ENCODE measurements at regions not wholly inside any gene's neighbourhood (a gene's known extent, or its start where the extent isn't known, plus 50 kb on each side); places are given as distances from the start of the nearest gene placed in this dataset.
"Not testable (repeated sequence)": the region's sequence is repeated elsewhere in the genome, so short reads cannot be mapped to it uniquely, and the experiment has no call there.

GRCh38 chrX:26914232-26914631 is 548.9 kb downstream of the PPP4R3C start:
- intact Hi-C loops (cut with micrococcal nuclease): no loop called here
- H3K4me2 ChIP-seq (replicated peaks; ENCODE audit: extremely low read depth, low read length, poor library complexity, severe bottlenecking): no peak overlapping the region

GRCh38 chrX:26911785-26912184 is 551.4 kb downstream of the PPP4R3C start:
- H3K4me3 Mint-ChIP-seq; DNase-seq; H3K9ac ChIP-seq (ENCODE audit: insufficient read depth, low read length, poor library complexity, severe bottlenecking); H3K27me3 Mint-ChIP-seq (ENCODE audit: low read depth in 3 of 3); H3K4me1 Mint-ChIP-seq; H3K36me3 Mint-ChIP-seq; H3K27me3 ChIP-seq (ENCODE audit: control insufficient read depth in 2 of 2, insufficient read depth in 2 of 2, low read length in 2 of 2); intact Hi-C loops (cut with micrococcal nuclease); H3K79me2 ChIP-seq (ENCODE audit: insufficient read depth, low read length); H3K4me3 ChIP-seq (replicated peaks in 1 of 3; ENCODE audit: low read depth in 2 of 3, low read length in 3 of 3); H3K9me3 Mint-ChIP-seq; H4K20me1 ChIP-seq (ENCODE audit: insufficient read depth, low read length); H3K36me3 ChIP-seq (replicated peaks in 1 of 2; ENCODE audit: control insufficient read depth in 1 of 2, insufficient read depth in 2 of 2, low read length in 2 of 2); H2AFZ ChIP-seq (ENCODE audit: insufficient read depth, low read depth, low read length, poor library complexity, severe bottlenecking); H3K4me2 ChIP-seq (replicated peaks; ENCODE audit: extremely low read depth, low read length, poor library complexity, severe bottlenecking); H3K9me3 ChIP-seq (replicated peaks in 1 of 2; ENCODE audit: control insufficient read depth in 1 of 2, insufficient read depth in 1 of 2, low read length in 2 of 2); H3K27ac Mint-ChIP-seq; H3K4me1 ChIP-seq (ENCODE audit: control insufficient read depth in 1 of 2, insufficient read depth in 2 of 2, low read length in 2 of 2); H3K27ac ChIP-seq (ENCODE audit: low read depth in 1 of 2, low read length in 2 of 2): not testable (repeated sequence)
- WGBS (ENCODE audit: insufficient coverage): no CpG with 5 or more reads among the region's 3 CpGs

More at GRCh38 chrX:26914232-26914631, 548.9 kb downstream of the PPP4R3C start:
- Histone ChIP-seq H3K9ac (ENCODE audit: insufficient read depth, low read length, poor library complexity, severe bottlenecking) (no peak overlapping the region), H3K4me1 (ENCODE audit: control insufficient read depth in 1 of 2, insufficient read depth in 2 of 2, low read length in 2 of 2) (no peaks in the 10 kb centered on the region), H3K4me3 (replicated peaks in 1 of 3; ENCODE audit: low read depth in 2 of 3, low read length in 3 of 3) (no peak overlapping the region), H2AFZ (ENCODE audit: insufficient read depth, low read depth, low read length, poor library complexity, severe bottlenecking) (no peak overlapping the region), H4K20me1 (ENCODE audit: insufficient read depth, low read length) (no peaks in the 10 kb centered on the region), H3K36me3 (replicated peaks in 1 of 2; ENCODE audit: control insufficient read depth in 1 of 2, insufficient read depth in 2 of 2, low read length in 2 of 2) (no peaks in the 10 kb centered on the region), H3K79me2 (ENCODE audit: insufficient read depth, low read length) (no peaks in the 10 kb centered on the region), H3K27ac (ENCODE audit: low read depth in 1 of 2, low read length in 2 of 2) (no peak overlapping the region), H3K9me3 (replicated peaks in 1 of 2; ENCODE audit: control insufficient read depth in 1 of 2, insufficient read depth in 1 of 2, low read length in 2 of 2) (no peaks in the 10 kb centered on the region), H3K27me3 (ENCODE audit: control insufficient read depth in 2 of 2, insufficient read depth in 2 of 2, low read length in 2 of 2) (no peaks in the 10 kb centered on the region)
- WGBS (ENCODE audit: insufficient coverage): no CpG with 5 or more reads among the region's 2 CpGs
- H3K27ac Mint-ChIP-seq: no peak overlapping the region
- H3K4me1 Mint-ChIP-seq: no peaks in the 10 kb centered on the region
- H3K27me3 Mint-ChIP-seq (ENCODE audit: low read depth in 3 of 3): peaks cover 0 to 1% (median 0%) of the 10 kb centered on the region in 3 donors
- H3K36me3 Mint-ChIP-seq: no peaks in the 10 kb centered on the region
- no peak for DNase-seq
- H3K9me3 Mint-ChIP-seq: no peaks in the 10 kb centered on the region
- H3K4me3 Mint-ChIP-seq: no peak overlapping the region
- no peak for TF ChIP-seq CTCF (IDR thresholded peaks at IDR 0.05)

All from CD14-positive monocyte (primary cell).